ENCODE measurements at regions not wholly inside any gene's neighbourhood (a gene's known extent, or its start where the extent isn't known, plus 50 kb on each side); places are given as distances from the start of the nearest gene placed in this dataset.

- TF ChIP-seq REST (IDR thresholded peaks at IDR 0.05; ENCODE audit: borderline replicate concordance) = no peak
Measured at GRCh38 chr12:25810683-25811082, 147.8 kb upstream of the RASSF8 start (continued).

GRCh38 chr12:25811656-25812126 is 146.8 kb upstream of the RASSF8 start:
- TF ChIP-seq POLR2AphosphoS5 (IDR thresholded peaks at IDR 0.05) (no peak), REST (IDR thresholded peaks at IDR 0.05; ENCODE audit: borderline replicate concordance) (no peak), EZH2 (IDR thresholded peaks at IDR 0.05; ENCODE audit: borderline replicate concordance, insufficient read depth, low read length, poor library complexity, severe bottlenecking) (no peak), EP300 (conservative IDR thresholded peaks at IDR 0.05; ENCODE audit: poor library complexity, severe bottlenecking) (no peak), CTCF (IDR thresholded peaks at IDR 0.05; ENCODE audit: poor library complexity, severe bottlenecking) (no peak), TAF1 (IDR thresholded peaks at IDR 0.05; ENCODE audit: low read depth) (no peak), MXI1 (conservative IDR thresholded peaks at IDR 0.05; ENCODE audit: poor library complexity, severe bottlenecking) (no peak), RAD21 (conservative IDR thresholded peaks at IDR 0.05) (no peak)
- Histone ChIP-seq H3K9ac (ENCODE audit: low read length) (no peak overlapping the region), H3K9me2 (ENCODE audit: insufficient read depth, low read length) (no peaks in the 10 kb centered on the region), H2AFZ (ENCODE audit: low read depth, low read length) (no peak overlapping the region), H3K27me3 (ENCODE audit: insufficient read depth, low read depth, low read length) (no peaks in the 10 kb centered on the region), H3K9me3 (ENCODE audit: low read length) (no peaks in the 10 kb centered on the region), H3K4me2 (ENCODE audit: low read length) (no peak overlapping the region), H4K20me1 (ENCODE audit: insufficient read depth) (no peaks in the 10 kb centered on the region), H3F3A (ENCODE audit: insufficient read depth, low read length, poor library complexity, severe bottlenecking) (no peaks in the 10 kb centered on the region), H3K79me2 (replicated peaks; ENCODE audit: insufficient read depth, low read length) (no peaks in the 10 kb centered on the region), H3K27ac (ENCODE audit: low read length) (no peak overlapping the region), H3K4me3 (ENCODE audit: low read length) (no peak overlapping the region), H3K36me3 (ENCODE audit: insufficient read depth, low read length) (no peaks in the 10 kb centered on the region)

Measured in neural cell (in vitro differentiated cells).